ENCODE measurements at regions not wholly inside any gene's neighbourhood (a gene's known extent, or its start where the extent isn't known, plus 50 kb on each side); places are given as distances from the start of the nearest gene placed in this dataset.

DNA sequence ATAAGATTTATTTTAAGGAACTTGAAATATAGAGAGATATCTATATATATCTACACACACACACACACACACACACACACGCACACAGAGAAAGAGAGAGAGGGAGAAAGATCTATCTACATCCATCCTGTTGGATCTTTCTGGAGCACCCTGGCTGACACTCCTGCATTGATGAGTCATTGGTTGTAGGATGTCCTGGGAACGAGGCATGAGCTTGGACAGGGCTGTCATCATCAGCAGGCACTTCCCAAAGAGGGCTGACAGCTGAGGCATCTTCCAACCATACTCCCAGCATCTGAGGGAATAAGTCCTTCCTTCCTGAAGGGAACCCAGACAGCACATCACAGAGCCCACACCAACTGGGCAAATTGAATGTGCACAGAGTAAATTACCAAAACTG, 99.1 kb upstream of the ERG start:
- DNase-seq (ENCODE audit: low read depth): no peak
- no peak for TF ChIP-seq CTCF (IDR thresholded peaks at IDR 0.05; ENCODE audit: low read depth, low read length, missing control alignments)
- H3K4me3 ChIP-seq (ENCODE audit: low read depth, low read length): no peak overlapping the region

GRCh38 chr21:38598413-38598812, 100.1 kb upstream of the ERG start:
- H3K4me3 ChIP-seq (ENCODE audit: low read depth, low read length): no peak overlapping the region
- DNase-seq (ENCODE audit: low read depth): no peak
- TF ChIP-seq CTCF (IDR thresholded peaks at IDR 0.05; ENCODE audit: low read depth, low read length, missing control alignments): no peak

GRCh38 chr21:38599381-38599975, 101.2 kb upstream of the ERG start:
- H3K4me3 ChIP-seq (ENCODE audit: low read depth, low read length): no peak overlapping the region
- no peak for TF ChIP-seq CTCF (IDR thresholded peaks at IDR 0.05; ENCODE audit: low read depth, low read length, missing control alignments)
- DNase-seq (ENCODE audit: low read depth): no peak

DNA sequence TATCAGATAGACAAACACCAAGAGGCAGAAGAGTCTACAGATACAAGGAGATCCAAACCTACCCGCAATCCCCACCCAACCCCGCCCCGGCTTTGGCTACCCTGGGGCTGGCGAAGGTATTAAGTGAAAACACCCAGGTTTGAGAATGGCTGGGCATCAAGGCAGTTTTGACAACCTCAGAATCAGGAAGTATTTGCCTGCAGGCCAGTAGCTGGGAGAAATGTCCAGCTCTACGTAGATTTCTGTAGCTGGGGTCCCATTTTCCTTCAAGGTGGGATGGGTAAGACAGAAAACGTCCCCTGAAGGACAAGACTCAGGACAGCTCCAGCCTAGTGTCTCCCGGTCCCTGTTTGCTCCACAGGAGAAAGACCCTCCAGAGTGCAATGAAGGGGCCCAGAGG, 101.8 kb upstream of the ERG start:
- no peak for TF ChIP-seq CTCF (IDR thresholded peaks at IDR 0.05; ENCODE audit: low read depth, low read length, missing control alignments)
- DNase-seq (ENCODE audit: low read depth): no peak

DNA sequence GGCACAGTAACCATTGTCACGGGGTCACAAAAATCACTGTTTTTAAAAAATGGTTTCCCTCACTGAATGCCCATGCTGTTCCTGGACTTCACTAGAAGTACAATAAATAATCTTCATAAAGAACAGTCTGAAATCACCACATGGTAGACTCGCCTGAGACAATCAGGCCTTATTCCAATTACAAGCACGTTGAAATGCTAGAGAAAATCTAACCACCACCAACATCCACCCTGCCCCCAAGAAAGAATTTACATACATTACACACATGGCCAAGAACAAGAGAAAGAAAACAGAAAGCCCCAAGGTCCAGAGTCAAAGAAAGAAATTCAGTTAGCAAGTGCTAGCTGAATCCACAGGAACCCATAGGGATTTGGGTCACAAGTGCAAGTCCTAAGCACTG, 107.0 kb upstream of the ERG start:
- H3K4me3 ChIP-seq (ENCODE audit: low read depth, low read length): no peak overlapping the region
- DNase-seq (ENCODE audit: low read depth): no peak
- TF ChIP-seq CTCF (IDR thresholded peaks at IDR 0.05; ENCODE audit: low read depth, low read length, missing control alignments): no peak

More for the DNA sequence above, 101.8 kb upstream of the ERG start:
- no peak overlapping the region for H3K4me3 ChIP-seq (ENCODE audit: low read depth, low read length)

- H3K4me3 ChIP-seq (ENCODE audit: low read depth, low read length): no peak overlapping the region
- no peak for TF ChIP-seq CTCF (IDR thresholded peaks at IDR 0.05; ENCODE audit: low read depth, low read length, missing control alignments)
- no peak for DNase-seq (ENCODE audit: low read depth)
These were observed 111.3 kb upstream of the ERG start for GRCh38 chr21:38609580-38609979.

DNA sequence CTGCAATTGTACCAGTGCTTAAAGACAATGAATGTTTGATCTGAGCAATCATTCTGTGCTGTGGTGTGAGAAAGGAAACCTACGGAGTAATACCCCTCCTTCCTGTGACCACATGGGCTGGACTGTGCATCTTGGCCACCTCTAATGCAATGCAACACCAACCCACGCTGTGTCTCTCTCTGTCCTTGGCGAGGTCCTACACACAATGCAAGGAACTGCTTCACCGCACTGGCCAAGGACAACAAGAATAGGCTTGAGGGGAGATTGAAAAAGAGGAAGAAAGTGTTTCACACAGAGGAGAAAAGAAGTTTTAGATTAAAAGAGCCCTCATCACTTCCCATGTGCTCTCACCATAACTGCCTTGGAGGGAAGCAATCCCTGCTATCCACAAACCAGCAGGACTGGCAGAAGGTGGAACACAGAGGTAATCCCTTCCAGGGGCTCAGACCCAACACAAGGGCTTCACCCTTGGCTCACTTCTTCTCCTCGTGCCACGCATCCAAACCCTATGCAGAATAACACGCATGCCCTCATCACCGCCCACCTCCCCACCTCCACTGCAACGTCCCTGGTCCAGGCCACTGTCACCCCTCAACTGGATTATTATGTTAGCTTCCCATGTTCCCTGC, 112.5 kb upstream of the ERG start:
- no peak for TF ChIP-seq CTCF (IDR thresholded peaks at IDR 0.05; ENCODE audit: low read depth, low read length, missing control alignments)
- DNase-seq (ENCODE audit: low read depth): no peak
- H3K4me3 ChIP-seq (ENCODE audit: low read depth, low read length): no peak overlapping the region
